ENCODE measurements at regions not wholly inside any gene's neighbourhood (a gene's known extent, or its start where the extent isn't known, plus 50 kb on each side); places are given as distances from the start of the nearest gene placed in this dataset.

GRCh38 chr1:234770924-234771540 lies 161.1 kb upstream of the IRF2BP2 start:
- H2AFZ ChIP-seq (ENCODE audit: low read length), result no peak overlapping the region
- H3K36me3 ChIP-seq (ENCODE audit: insufficient read depth, low read length), result no peaks in the 10 kb centered on the region; the same call in 1 of the 2 replicates
- H3K27ac ChIP-seq (ENCODE audit: low read depth, low read length, poor library complexity, severe bottlenecking), result peak overlapping the region; percentile 93
- H3K9me3 ChIP-seq (ENCODE audit: low read length), result peaks cover 3% of the 10 kb centered on the region; the same call in 1 of the 2 replicates
- H3K4me1 ChIP-seq (ENCODE audit: insufficient read depth, low read length, severe bottlenecking), result peaks cover 54% of the 10 kb centered on the region
- no peaks in the 10 kb centered on the region for H3F3A ChIP-seq (ENCODE audit: insufficient read depth, low read length)
- peak overlapping the region; percentile 56; the same call in 1 of the 2 replicates for H3K4me2 ChIP-seq (ENCODE audit: low read length)
- no peaks in the 10 kb centered on the region for H3K27me3 ChIP-seq (ENCODE audit: insufficient read depth, low read length)
- no peaks in the 10 kb centered on the region for H3K9me2 ChIP-seq (ENCODE audit: low read depth, low read length)
- H3K79me2 ChIP-seq (ENCODE audit: insufficient read depth, low read length), result no peaks in the 10 kb centered on the region
- H3K9ac ChIP-seq (ENCODE audit: low read length), result peak overlapping the region; percentile 56; the same call in 1 of the 2 replicates
- TF ChIP-seq EZH2 (IDR thresholded peaks at IDR 0.05; ENCODE audit: borderline replicate concordance, low read length), result no peak
- no peak for TF ChIP-seq CTCF (IDR thresholded peaks at IDR 0.05; ENCODE audit: low read length)
- no peak overlapping the region for H3K4me3 ChIP-seq (ENCODE audit: low read depth, low read length, poor library complexity, severe bottlenecking)
- no peaks in the 10 kb centered on the region for H4K20me1 ChIP-seq (ENCODE audit: insufficient read depth, low read length)

GRCh38 chr1:234769986-234770795 lies 160.2 kb upstream of the IRF2BP2 start:
- Histone ChIP-seq H3K27ac (ENCODE audit: low read depth, low read length, poor library complexity, severe bottlenecking) (peak overlapping the region; percentile 93), H3K4me2 (ENCODE audit: low read length) (no peak overlapping the region), H3K9me3 (ENCODE audit: low read length) (peaks cover 3% of the 10 kb centered on the region; the same call in 1 of the 2 replicates), H3K4me1 (ENCODE audit: insufficient read depth, low read length, severe bottlenecking) (peaks cover 54% of the 10 kb centered on the region), H3K36me3 (ENCODE audit: insufficient read depth, low read length) (no peaks in the 10 kb centered on the region; the same call in 1 of the 2 replicates), H4K20me1 (ENCODE audit: insufficient read depth, low read length) (no peaks in the 10 kb centered on the region), H3F3A (ENCODE audit: insufficient read depth, low read length) (no peaks in the 10 kb centered on the region), H3K4me3 (ENCODE audit: low read depth, low read length, poor library complexity, severe bottlenecking) (no peak overlapping the region), H3K79me2 (ENCODE audit: insufficient read depth, low read length) (no peaks in the 10 kb centered on the region), H3K27me3 (ENCODE audit: insufficient read depth, low read length) (no peaks in the 10 kb centered on the region), H3K9me2 (ENCODE audit: low read depth, low read length) (no peaks in the 10 kb centered on the region), H2AFZ (ENCODE audit: low read length) (no peak overlapping the region), H3K9ac (ENCODE audit: low read length) (no peak overlapping the region)
- TF ChIP-seq CTCF (IDR thresholded peaks at IDR 0.05; ENCODE audit: low read length) (no peak), EZH2 (IDR thresholded peaks at IDR 0.05; ENCODE audit: borderline replicate concordance, low read length) (no peak)

- no peak overlapping the region for H2AFZ ChIP-seq (ENCODE audit: low read length)
- peak overlapping the region; percentile 66 for H3K27ac ChIP-seq (ENCODE audit: low read depth, low read length, poor library complexity, severe bottlenecking)
- H3K4me3 ChIP-seq (ENCODE audit: low read depth, low read length, poor library complexity, severe bottlenecking), result no peak overlapping the region
- peaks cover 3% of the 10 kb centered on the region; the same call in 1 of the 2 replicates for H3K9me3 ChIP-seq (ENCODE audit: low read length)
- H3K79me2 ChIP-seq (ENCODE audit: insufficient read depth, low read length), result no peaks in the 10 kb centered on the region
- H3K27me3 ChIP-seq (ENCODE audit: insufficient read depth, low read length), result no peaks in the 10 kb centered on the region
- no peaks in the 10 kb centered on the region for H3K9me2 ChIP-seq (ENCODE audit: low read depth, low read length)
- no peaks in the 10 kb centered on the region; the same call in 1 of the 2 replicates for H3K36me3 ChIP-seq (ENCODE audit: insufficient read depth, low read length)
- no peaks in the 10 kb centered on the region for H3F3A ChIP-seq (ENCODE audit: insufficient read depth, low read length)
- peak overlapping the region; percentile 21; the same call in 1 of the 2 replicates for H3K9ac ChIP-seq (ENCODE audit: low read length)
- H3K4me1 ChIP-seq (ENCODE audit: insufficient read depth, low read length, severe bottlenecking), result peaks cover 54% of the 10 kb centered on the region
- peak overlapping the region; percentile 27; the same call in 1 of the 2 replicates for H3K4me2 ChIP-seq (ENCODE audit: low read length)
- TF ChIP-seq CTCF (IDR thresholded peaks at IDR 0.05; ENCODE audit: low read length), result no peak
- no peak for TF ChIP-seq EZH2 (IDR thresholded peaks at IDR 0.05; ENCODE audit: borderline replicate concordance, low read length)
- H4K20me1 ChIP-seq (ENCODE audit: insufficient read depth, low read length), result no peaks in the 10 kb centered on the region
Observed at GRCh38 chr1:234769284-234769985, 159.5 kb upstream of the IRF2BP2 start.
